H9 (cell line): ENCODE measurements at regions not wholly inside any gene's neighbourhood (a gene's known extent, or its start where the extent isn't known, plus 50 kb on each side); places are given as distances from the start of the nearest gene placed in this dataset.

Experiments
- DNase-seq: peaks from one replicate; pipeline ENCODE4 v3.0.0-alpha.2; 2017
- H2AFZ ChIP-seq: one replicate; pipeline ENCODE4 v1.6.1; 2013; ENCODE audit warnings: mild to moderate bottlenecking, low read length, control low read depth, moderate library complexity
- H2AK5ac ChIP-seq: 2 replicates; pipeline ENCODE4 v1.6.1; 2013; ENCODE audit warnings: low read length, control low read depth, mixed read lengths; ENCODE audit not compliant: insufficient read length
- H2BK120ac ChIP-seq: one replicate; pipeline ENCODE4 v1.6.1; 2013; ENCODE audit warnings: low read depth, mild to moderate bottlenecking, low read length, control low read depth, inconsistent platforms; ENCODE audit not compliant: poor library complexity, severe bottlenecking
- H2BK12ac ChIP-seq: 2 replicates; pipeline ENCODE4 v1.6.1; 2013; ENCODE audit warnings: low read length, control low read depth, mixed read lengths, low read depth; ENCODE audit not compliant: insufficient read length
- H2BK15ac ChIP-seq: 2 replicates; pipeline ENCODE4 v1.6.1; 2013; ENCODE audit warnings: low read depth, low read length, control low read depth
- H2BK20ac ChIP-seq: one replicate; pipeline ENCODE4 v1.6.1; 2013; ENCODE audit warnings: low read depth, mild to moderate bottlenecking, low read length, control low read depth, inconsistent platforms; ENCODE audit not compliant: poor library complexity, severe bottlenecking
- H2BK5ac ChIP-seq: 2 replicates; pipeline ENCODE4 v1.6.1; 2013; ENCODE audit warnings: low read length, control low read depth, mixed read lengths; ENCODE audit not compliant: insufficient read length
- H3K14ac ChIP-seq: 2 replicates; pipeline ENCODE4 v1.6.1; 2013; ENCODE audit warnings: low read length, control low read depth; ENCODE audit not compliant: insufficient read depth
- H3K18ac ChIP-seq: 2 replicates; pipeline ENCODE4 v1.6.1; 2013; ENCODE audit warnings: low read depth, mild to moderate bottlenecking, mixed read lengths, low read length, control low read depth; ENCODE audit not compliant: insufficient read length
- H3K23ac ChIP-seq: 2 replicates; pipeline ENCODE4 v1.6.1; 2013; ENCODE audit warnings: low read length, control low read depth, mixed read lengths, low read depth; ENCODE audit not compliant: insufficient read length
- H3K23me2 ChIP-seq: 2 replicates; pipeline ENCODE4 v1.6.1; 2013; ENCODE audit warnings: low read depth, mild to moderate bottlenecking, mixed read lengths, low read length, control low read depth; ENCODE audit not compliant: insufficient read length, poor library complexity, severe bottlenecking
- H3K27ac ChIP-seq: 2 replicates; pipeline ENCODE4 v1.5.1; 2013; ENCODE audit warnings: low read length, control low read depth, mixed read lengths, low read depth; ENCODE audit not compliant: insufficient read length
- H3K27me3 ChIP-seq: 2 replicates; pipeline ENCODE4 v1.6.1; 2013; ENCODE audit warnings: low read length, control low read depth, inconsistent platforms; ENCODE audit not compliant: insufficient read depth
- H3K4ac ChIP-seq: 2 replicates; pipeline ENCODE4 v1.6.1; 2013; ENCODE audit warnings: low read depth, mild to moderate bottlenecking, control low read depth, inconsistent platforms, low read length, moderate library complexity
- H3K4me1 ChIP-seq: 2 replicates; pipeline ENCODE4 v1.6.1; 2013; ENCODE audit warnings: low read length, control low read depth, inconsistent platforms; ENCODE audit not compliant: insufficient read depth
- H3K4me2 ChIP-seq: 2 replicates; pipeline ENCODE4 v1.6.1; 2013; ENCODE audit warnings: low read length, control low read depth, mixed read lengths; ENCODE audit not compliant: insufficient read length, insufficient read depth
- H3K56ac ChIP-seq: 2 replicates; pipeline ENCODE4 v1.6.1; 2013; ENCODE audit warnings: low read depth, mild to moderate bottlenecking, mixed read lengths, low read length, control low read depth; ENCODE audit not compliant: insufficient read length
- H3K79me1 ChIP-seq: 2 replicates; pipeline ENCODE4 v1.6.1; 2013; ENCODE audit warnings: low read depth, mild to moderate bottlenecking, moderate library complexity, low read length, control low read depth, inconsistent platforms; ENCODE audit not compliant: insufficient read depth, poor library complexity, severe bottlenecking
- H3K79me2 ChIP-seq: 2 replicates; pipeline ENCODE4 v1.6.1; 2013; ENCODE audit warnings: low read length, control low read depth, inconsistent platforms; ENCODE audit not compliant: insufficient read depth
- H3K9ac ChIP-seq: 2 replicates; pipeline ENCODE4 v1.6.1; 2013; ENCODE audit warnings: low read length, control low read depth, mixed read lengths; ENCODE audit not compliant: insufficient read length; ENCODE audit errors: extremely low read depth
- H3K9me3 ChIP-seq: one replicate; pipeline ENCODE4 v1.6.1; 2013; ENCODE audit warnings: low read depth, low read length, inconsistent platforms; ENCODE audit not compliant: control insufficient read depth
- H3T11ph ChIP-seq: one replicate; pipeline ENCODE4 v1.6.1; 2013; ENCODE audit warnings: mild to moderate bottlenecking, low read length, control low read depth, inconsistent platforms
- H4K20me1 ChIP-seq: one replicate; pipeline ENCODE4 v1.6.1; 2013; ENCODE audit not compliant: control insufficient read depth, insufficient read length, insufficient read depth
- H4K5ac ChIP-seq: 2 replicates; pipeline ENCODE4 v1.6.1; 2013; ENCODE audit warnings: low read depth, mild to moderate bottlenecking, mixed read lengths, low read length, control low read depth; ENCODE audit not compliant: insufficient read length
- H4K8ac ChIP-seq: replicated peaks from 2 replicates; pipeline ENCODE4 v1.6.1; 2013; ENCODE audit warnings: low read length, control low read depth, mixed read lengths, low read depth; ENCODE audit not compliant: insufficient read length
- H4K91ac ChIP-seq: 2 replicates; pipeline ENCODE4 v1.6.1; 2013; ENCODE audit warnings: low read depth, mild to moderate bottlenecking, moderate library complexity, mixed read lengths, low read length, control low read depth; ENCODE audit not compliant: insufficient read length
- H3K27ac Mint-ChIP-seq, 3 experiments: 2 replicates in 2 of 3; 3 replicates in 1 of 3; pipeline ENCODE4 v1.8.0; 2020 to 2021; ENCODE audit warnings: mixed read lengths in 3 of 3, mild to moderate bottlenecking in 1 of 3, moderate library complexity in 1 of 3
- H3K27me3 Mint-ChIP-seq: 2 replicates; pipeline ENCODE4 v1.8.0; 2021; ENCODE audit warnings: low read depth, mild to moderate bottlenecking, moderate library complexity, mixed read lengths
- H3K36me3 Mint-ChIP-seq, 3 experiments: 2 replicates in 2 of 3; 3 replicates in 1 of 3; pipeline ENCODE4 v1.8.0; 2020 to 2021; ENCODE audit warnings: low read depth in 3 of 3, mixed read lengths in 3 of 3; ENCODE audit not compliant: insufficient read depth in 1 of 3
- H3K4me1 Mint-ChIP-seq, 2 experiments: 2 replicates each; pipeline ENCODE4 v1.8.0; 2020; ENCODE audit warnings: mixed read lengths in 2 of 2
- H3K4me3 Mint-ChIP-seq, 2 experiments: 2 replicates in 1 of 2; 3 replicates in 1 of 2; pipeline ENCODE4 v1.8.0; 2020 to 2021; ENCODE audit warnings: mild to moderate bottlenecking in 2 of 2, mixed read lengths in 2 of 2, moderate library complexity in 1 of 2
- H3K9me3 Mint-ChIP-seq, 2 experiments: 2 replicates in 1 of 2; 3 replicates in 1 of 2; pipeline ENCODE4 v1.8.0; 2020; ENCODE audit warnings: mild to moderate bottlenecking in 2 of 2, mixed read lengths in 2 of 2, moderate library complexity in 1 of 2
- CTCF ChIP-seq: fragments of 200-600 bp; sonication (generic); conservative IDR thresholded peaks from 3 replicates; pipeline ENCODE4 v1.8.0; 2021; ENCODE audit warnings: antibody characterized with exemption, mild to moderate bottlenecking
- WGBS: extraction: QIAGEN DNeasy Blood & Tissue Kit; methylation state at CpG from one replicate; pipeline ENCODE4 v1.1.7; 2013; ENCODE audit warnings: missing lambda C conversion rate, low lambda C conversion rate, mixed read lengths; ENCODE audit not compliant: insufficient read length; ENCODE audit errors: extremely low coverage; 5-methylcytosine and 5-hydroxymethylcytosine counted together

- Mint-ChIP-seq H3K27me3 (no peaks in the 10 kb centered on the region), H3K4me1 (peaks cover 0 to 3% of the 10 kb centered on the region in 2 experiments; a peak in 1 of 4 replicates), H3K36me3 (no peaks in the 10 kb centered on the region), H3K4me3 (no peak overlapping the region), H3K27ac (no peak overlapping the region), H3K9me3 (no peaks in the 10 kb centered on the region; a peak in 1 of 5 replicates)
- no peak for DNase-seq
- no peak overlapping the region for H4K5ac ChIP-seq
- no peak overlapping the region for H2BK12ac ChIP-seq
- no peak overlapping the region for H2BK5ac ChIP-seq
- no peak overlapping the region for H3K4me2 ChIP-seq
- H3K9ac ChIP-seq: no peak overlapping the region
- H2BK120ac ChIP-seq: no peak overlapping the region
- H2AFZ ChIP-seq: no peak overlapping the region
- H3T11ph ChIP-seq: no peak overlapping the region
- H3K14ac ChIP-seq: no peak overlapping the region
- H2AK5ac ChIP-seq: no peak overlapping the region
- no peak overlapping the region for H4K91ac ChIP-seq
- no peak overlapping the region for H4K8ac ChIP-seq
- H2BK20ac ChIP-seq: no peak overlapping the region
- no peak overlapping the region for H3K27ac ChIP-seq
- no peak overlapping the region for H3K56ac ChIP-seq
- no peaks in the 10 kb centered on the region for H3K27me3 ChIP-seq
- H3K18ac ChIP-seq: no peak overlapping the region
- no peak overlapping the region for H3K4ac ChIP-seq
- no peaks in the 10 kb centered on the region for H3K79me1 ChIP-seq
- no peaks in the 10 kb centered on the region for H4K20me1 ChIP-seq
- no peaks in the 10 kb centered on the region for H3K23me2 ChIP-seq
- no peaks in the 10 kb centered on the region for H3K9me3 ChIP-seq
- no peak overlapping the region for H3K23ac ChIP-seq
- H2BK15ac ChIP-seq: no peak overlapping the region
- H3K4me1 ChIP-seq: no peaks in the 10 kb centered on the region
- H3K79me2 ChIP-seq: no peaks in the 10 kb centered on the region
- WGBS: no CpG with 5 or more reads among the region's 3 CpGs
- no peak for TF ChIP-seq CTCF
Observed at GRCh38 chr2:37569986-37570679, 101.3 kb downstream of the CDC42EP3 start.
